Dendritic cell treated with granulocyte-macrophage colony-stimulating factor and Interleukin-4, amounts not matched to agents 40 ng/mL and 50 ng/mL, for 4 days (primary cell): ENCODE measurements at regions not wholly inside any gene's neighbourhood (a gene's known extent, or its start where the extent isn't known, plus 50 kb on each side); places are given as distances from the start of the nearest gene placed in this dataset.

Source experiments
- H3K27ac Mint-ChIP-seq: one replicate; pipeline ENCODE4 v1.8.0; 2022; ENCODE audit warnings: mild to moderate bottlenecking, mixed read lengths
- H3K27me3 Mint-ChIP-seq: one replicate; pipeline ENCODE4 v1.8.0; 2022; ENCODE audit warnings: mild to moderate bottlenecking, mixed read lengths
- H3K36me3 Mint-ChIP-seq: one replicate; pipeline ENCODE4 v1.8.0; 2022; ENCODE audit warnings: low read depth, mixed read lengths
- H3K4me1 Mint-ChIP-seq: one replicate; pipeline ENCODE4 v1.8.0; 2022; ENCODE audit warnings: low read depth, mixed read lengths
- H3K4me3 Mint-ChIP-seq: one replicate; pipeline ENCODE4 v1.8.0; 2022; ENCODE audit warnings: mild to moderate bottlenecking, moderate library complexity, mixed read lengths
- H3K9me3 Mint-ChIP-seq: one replicate; pipeline ENCODE4 v1.8.0; 2022; ENCODE audit warnings: mixed read lengths
- intact Hi-C: fragments of 100-400 bp; cut with micrococcal nuclease; formaldehyde crosslinking; loops from one replicate; pipeline ENCODE4 v1.15.0; 2022

- no peaks in the 10 kb centered on the region for H3K9me3 Mint-ChIP-seq
- no peak overlapping the region for H3K4me3 Mint-ChIP-seq
- H3K4me1 Mint-ChIP-seq: no peaks in the 10 kb centered on the region
- intact Hi-C loops: no loop called here
- peaks cover 47% of the 10 kb centered on the region for H3K27me3 Mint-ChIP-seq
- no peaks in the 10 kb centered on the region for H3K36me3 Mint-ChIP-seq
- H3K27ac Mint-ChIP-seq: no peak overlapping the region
Observed at GRCh38 chr14:76313303-76313702, 62.6 kb upstream of the ESRRB start.

GRCh38 chr14:76313852-76314251 is 62.1 kb upstream of the ESRRB start:
- H3K4me3 Mint-ChIP-seq: no peak overlapping the region
- H3K27me3 Mint-ChIP-seq: peaks cover 47% of the 10 kb centered on the region
- no peaks in the 10 kb centered on the region for H3K9me3 Mint-ChIP-seq
- no peaks in the 10 kb centered on the region for H3K4me1 Mint-ChIP-seq
- H3K36me3 Mint-ChIP-seq: no peaks in the 10 kb centered on the region
- intact Hi-C loops: no loop called here
- H3K27ac Mint-ChIP-seq: no peak overlapping the region

- H3K9me3 Mint-ChIP-seq: no peaks in the 10 kb centered on the region
- no peak overlapping the region for H3K27ac Mint-ChIP-seq
- H3K27me3 Mint-ChIP-seq: peaks cover 43% of the 10 kb centered on the region
- H3K4me1 Mint-ChIP-seq: no peaks in the 10 kb centered on the region
- no peaks in the 10 kb centered on the region for H3K36me3 Mint-ChIP-seq
- intact Hi-C loops: no loop called here
- H3K4me3 Mint-ChIP-seq: no peak overlapping the region
Observed at GRCh38 chr14:76314521-76315034, 61.4 kb upstream of the ESRRB start.

GRCh38 chr14:76320486-76320885 is 55.5 kb upstream of the ESRRB start:
- Mint-ChIP-seq H3K36me3 (no peaks in the 10 kb centered on the region), H3K27me3 (peaks cover 12% of the 10 kb centered on the region), H3K4me1 (no peaks in the 10 kb centered on the region), H3K9me3 (no peaks in the 10 kb centered on the region), H3K4me3 (no peak overlapping the region), H3K27ac (no peak overlapping the region)
- intact Hi-C loops: no loop called here

GRCh38 chr14:76320975-76321374 is 55.0 kb upstream of the ESRRB start:
- Mint-ChIP-seq H3K9me3 (no peaks in the 10 kb centered on the region), H3K4me3 (no peak overlapping the region), H3K36me3 (no peaks in the 10 kb centered on the region), H3K27ac (no peak overlapping the region), H3K27me3 (peaks cover 15% of the 10 kb centered on the region), H3K4me1 (no peaks in the 10 kb centered on the region)
- intact Hi-C loops: no loop called here

- Mint-ChIP-seq H3K36me3 (no peaks in the 10 kb centered on the region), H3K27ac (no peak overlapping the region), H3K27me3 (peaks cover 14% of the 10 kb centered on the region), H3K9me3 (no peaks in the 10 kb centered on the region), H3K4me3 (no peak overlapping the region), H3K4me1 (no peaks in the 10 kb centered on the region)
- intact Hi-C loops: no loop called here
Observed at GRCh38 chr14:76322594-76323220, 53.2 kb upstream of the ESRRB start.

GRCh38 chr14:76323331-76324050 is 52.4 kb upstream of the ESRRB start:
- Mint-ChIP-seq H3K4me1 (no peaks in the 10 kb centered on the region), H3K9me3 (no peaks in the 10 kb centered on the region), H3K4me3 (no peak overlapping the region), H3K27me3 (peaks cover 20% of the 10 kb centered on the region), H3K27ac (no peak overlapping the region), H3K36me3 (no peaks in the 10 kb centered on the region)
- intact Hi-C loops: no loop called here

GRCh38 chr14:76324133-76324532 is 51.8 kb upstream of the ESRRB start:
- H3K36me3 Mint-ChIP-seq: no peaks in the 10 kb centered on the region
- intact Hi-C loops: no loop called here
- no peaks in the 10 kb centered on the region for H3K9me3 Mint-ChIP-seq
- H3K27me3 Mint-ChIP-seq: peaks cover 26% of the 10 kb centered on the region
- no peak overlapping the region for H3K27ac Mint-ChIP-seq
- no peaks in the 10 kb centered on the region for H3K4me1 Mint-ChIP-seq
- no peak overlapping the region for H3K4me3 Mint-ChIP-seq
